ENCODE measurements at regions not wholly inside any gene's neighbourhood (a gene's known extent, or its start where the extent isn't known, plus 50 kb on each side); places are given as distances from the start of the nearest gene placed in this dataset.
"Not testable (repeated sequence)": the region's sequence is repeated elsewhere in the genome, so short reads cannot be mapped to it uniquely, and the experiment has no call there.

DNA sequence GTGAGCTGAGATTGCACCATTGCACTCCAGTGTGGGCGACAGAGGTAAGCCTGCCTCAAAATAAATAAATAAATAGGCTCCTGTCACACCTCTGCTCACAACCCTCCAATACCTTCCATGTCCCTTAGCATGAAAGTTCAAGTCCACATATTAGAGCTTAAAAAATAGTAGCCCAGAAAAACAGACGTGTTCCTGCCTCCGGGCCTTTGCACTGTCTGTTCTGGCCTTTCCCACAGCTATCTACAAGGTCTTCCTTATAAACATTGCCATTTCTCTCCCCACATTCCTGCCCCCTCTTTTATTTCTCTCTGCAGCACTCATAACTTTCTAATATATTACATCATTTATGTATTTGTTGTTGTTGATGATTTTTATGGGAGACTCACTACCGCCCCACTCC lies 85.6 kb upstream of the CASZ1 start:
- intact Hi-C loops (cut with micrococcal nuclease), result no loop called here
- FAIRE-seq, result no peak
- CTCF ChIA-PET, result interaction anchor here (1.3 kb wide), 1 partner anchor 12 kb away, joined by 3 read pairs; no protein-coding TSS in a partner anchor

DNA sequence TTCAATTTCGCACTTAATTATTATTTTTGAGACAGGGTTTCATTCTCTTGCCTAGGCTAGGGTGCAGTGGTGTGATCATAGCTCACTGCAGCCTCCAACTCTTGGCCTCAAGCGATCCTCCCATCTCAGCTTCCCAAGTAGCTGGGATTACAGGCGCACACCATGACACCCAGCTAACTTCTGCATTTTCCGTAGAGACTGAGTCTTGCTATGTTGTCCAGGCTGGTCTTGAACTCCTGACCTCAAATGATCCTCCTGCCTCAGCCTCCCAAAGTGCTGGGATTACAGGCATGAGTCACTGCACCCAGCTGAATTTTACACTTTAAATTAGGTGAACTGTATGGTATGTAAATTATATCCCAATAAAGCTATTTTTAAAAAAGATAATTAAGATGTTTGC lies 90.6 kb upstream of the CASZ1 start:
- H3K27me3 ChIP-seq (ENCODE audit: control insufficient read depth in 2 of 2, insufficient read depth in 2 of 2, low read length in 2 of 2), result peaks cover 24 to 28% of the 10 kb centered on the region in 2 experiments
- H3K4me3 ChIP-seq (replicated peaks in 1 of 3; ENCODE audit: insufficient read depth in 1 of 3, low read depth in 1 of 3, low read length in 3 of 3); H4K20me1 ChIP-seq (replicated peaks; ENCODE audit: control insufficient read depth, extremely low read depth, insufficient read depth, low read length); H3K9me1 ChIP-seq (replicated peaks; ENCODE audit: control insufficient read depth, extremely low read depth, insufficient read depth, low read length); intact Hi-C loops (cut with micrococcal nuclease); H3K4me2 ChIP-seq (ENCODE audit: insufficient read depth, low read length); FAIRE-seq; H3K9ac ChIP-seq (replicated peaks; ENCODE audit: extremely low read depth, insufficient read depth, low read length); H3K79me2 ChIP-seq (ENCODE audit: control insufficient read depth, insufficient read depth, low read length); H3K36me3 ChIP-seq (ENCODE audit: control insufficient read depth in 2 of 2, extremely low read depth in 1 of 2, insufficient read depth in 2 of 2, low read length in 2 of 2); POLR2A ChIA-PET; DNase-seq (ENCODE audit: low read depth, low spot score); H3K9me3 ChIP-seq (replicated peaks; ENCODE audit: control insufficient read depth, insufficient read depth, low read length); H3K4me1 ChIP-seq (ENCODE audit: control insufficient read depth, extremely low read depth, insufficient read depth, low read length); H3K27ac ChIP-seq (ENCODE audit: insufficient read depth, low read depth, low read length); dilution Hi-C loops (cut with MboI; ENCODE audit: extremely low pct_ligation_motif_present, low sequenced_read_pairs); BruUV-seq (replicated peaks); H2AFZ ChIP-seq (ENCODE audit: low read depth, low read length): not testable (repeated sequence)
- CTCF ChIA-PET, result interaction anchor here (1.2 kb wide), 1 partner anchor 20 kb away, joined by 3 read pairs; no protein-coding TSS in a partner anchor

More for the DNA sequence above, 85.6 kb upstream of the CASZ1 start:
- POLR2A ChIA-PET, result no interaction called here
- dilution Hi-C loops (cut with MboI; ENCODE audit: extremely low pct_ligation_motif_present, low sequenced_read_pairs), result no loop called here
- H3K9me3 ChIP-seq (replicated peaks; ENCODE audit: control insufficient read depth, insufficient read depth, low read length), result no peaks in the 10 kb centered on the region
- H3K27me3 ChIP-seq (ENCODE audit: control insufficient read depth in 2 of 2, insufficient read depth in 2 of 2, low read length in 2 of 2), result peaks cover 0 to 1% of the 10 kb centered on the region in 2 experiments
- H3K4me2 ChIP-seq (ENCODE audit: insufficient read depth, low read length), result no peak overlapping the region
- no peak for TF ChIP-seq MYC (IDR thresholded peaks at IDR 0.05; ENCODE audit: low read depth, low read length)
- TF ChIP-seq EZH2 (IDR thresholded peaks at IDR 0.05; ENCODE audit: borderline replicate concordance, low read depth, low read length, severe bottlenecking), result no peak
- TF ChIP-seq POLR2AphosphoS5 (IDR thresholded peaks at IDR 0.05; ENCODE audit: insufficient read depth, low read depth, low read length), result no peak
- TF ChIP-seq POLR2A (IDR thresholded peaks at IDR 0.05; ENCODE audit: low read depth, low read length), result no peak
- no peak for TF ChIP-seq FOS (IDR thresholded peaks at IDR 0.05; ENCODE audit: borderline replicate concordance, insufficient read depth, low read length)
- TF ChIP-seq, protein P1, sequence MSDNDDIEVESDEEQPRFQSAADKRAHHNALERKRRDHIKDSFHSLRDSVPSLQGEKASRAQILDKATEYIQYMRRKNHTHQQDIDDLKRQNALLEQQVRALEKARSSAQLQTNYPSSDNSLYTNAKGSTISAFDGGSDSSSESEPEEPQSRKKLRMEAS (IDR thresholded peaks at IDR 0.05; ENCODE audit: insufficient read depth, insufficient read length), result no peak
- no peak for TF ChIP-seq GATA2 (IDR thresholded peaks at IDR 0.05; ENCODE audit: insufficient read depth, insufficient read length, low read depth, low read length)
- TF ChIP-seq, protein P2, sequence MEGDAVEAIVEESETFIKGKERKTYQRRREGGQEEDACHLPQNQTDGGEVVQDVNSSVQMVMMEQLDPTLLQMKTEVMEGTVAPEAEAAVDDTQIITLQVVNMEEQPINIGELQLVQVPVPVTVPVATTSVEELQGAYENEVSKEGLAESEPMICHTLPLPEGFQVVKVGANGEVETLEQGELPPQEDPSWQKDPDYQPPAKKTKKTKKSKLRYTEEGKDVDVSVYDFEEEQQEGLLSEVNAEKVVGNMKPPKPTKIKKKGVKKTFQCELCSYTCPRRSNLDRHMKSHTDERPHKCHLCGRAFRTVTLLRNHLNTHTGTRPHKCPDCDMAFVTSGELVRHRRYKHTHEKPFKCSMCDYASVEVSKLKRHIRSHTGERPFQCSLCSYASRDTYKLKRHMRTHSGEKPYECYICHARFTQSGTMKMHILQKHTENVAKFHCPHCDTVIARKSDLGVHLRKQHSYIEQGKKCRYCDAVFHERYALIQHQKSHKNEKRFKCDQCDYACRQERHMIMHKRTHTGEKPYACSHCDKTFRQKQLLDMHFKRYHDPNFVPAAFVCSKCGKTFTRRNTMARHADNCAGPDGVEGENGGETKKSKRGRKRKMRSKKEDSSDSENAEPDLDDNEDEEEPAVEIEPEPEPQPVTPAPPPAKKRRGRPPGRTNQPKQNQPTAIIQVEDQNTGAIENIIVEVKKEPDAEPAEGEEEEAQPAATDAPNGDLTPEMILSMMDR (IDR thresholded peaks at IDR 0.05; ENCODE audit: extremely low read depth in 1 of 2, insufficient read depth in 1 of 2, low read depth in 1 of 2, low read length in 2 of 2), result no peak
- no peak for TF ChIP-seq JUN (IDR thresholded peaks at IDR 0.05; ENCODE audit: borderline replicate concordance, insufficient read depth, insufficient read length, low read depth)
- BruUV-seq (replicated peaks), result no TSS peak
- H3K4me1 ChIP-seq (ENCODE audit: control insufficient read depth, extremely low read depth, insufficient read depth, low read length), result no peaks in the 10 kb centered on the region
- H3K27ac ChIP-seq (ENCODE audit: insufficient read depth, low read depth, low read length), result no peak overlapping the region
- H3K36me3 ChIP-seq (ENCODE audit: control insufficient read depth in 2 of 2, extremely low read depth in 1 of 2, insufficient read depth in 2 of 2, low read length in 2 of 2), result no peaks in the 10 kb centered on the region
- H4K20me1 ChIP-seq (replicated peaks; ENCODE audit: control insufficient read depth, extremely low read depth, insufficient read depth, low read length), result no peaks in the 10 kb centered on the region
- H3K79me2 ChIP-seq (ENCODE audit: control insufficient read depth, insufficient read depth, low read length), result no peaks in the 10 kb centered on the region
- DNase-seq (ENCODE audit: low read depth, low spot score), result no peak
- H3K9me1 ChIP-seq (replicated peaks; ENCODE audit: control insufficient read depth, extremely low read depth, insufficient read depth, low read length), result no peaks in the 10 kb centered on the region
- no peak overlapping the region for H3K9ac ChIP-seq (replicated peaks; ENCODE audit: extremely low read depth, insufficient read depth, low read length)
- no peak overlapping the region for H3K4me3 ChIP-seq (replicated peaks in 1 of 3; ENCODE audit: insufficient read depth in 1 of 3, low read depth in 1 of 3, low read length in 3 of 3)
- no peak overlapping the region for H2AFZ ChIP-seq (ENCODE audit: low read depth, low read length)
